NK-92 treated with Interleukin-12 subunit alpha and Interleukin-12 subunit beta, amount 100 ng/mL, for 24 hours (cell line): ENCODE measurements at regions not wholly inside any gene's neighbourhood (a gene's known extent, or its start where the extent isn't known, plus 50 kb on each side); places are given as distances from the start of the nearest gene placed in this dataset.
"Not testable (repeated sequence)": the region's sequence is repeated elsewhere in the genome, so short reads cannot be mapped to it uniquely, and the experiment has no call there.

Source experiments
- DNase-seq: peaks from one replicate; lab custom pipeline; 2025; lab: John Stamatoyannopoulos, UW

- DNase-seq: no peak
These were observed 77.5 kb upstream of the KRAS start for GRCh38 chr12:25328072-25328712.

DNA sequence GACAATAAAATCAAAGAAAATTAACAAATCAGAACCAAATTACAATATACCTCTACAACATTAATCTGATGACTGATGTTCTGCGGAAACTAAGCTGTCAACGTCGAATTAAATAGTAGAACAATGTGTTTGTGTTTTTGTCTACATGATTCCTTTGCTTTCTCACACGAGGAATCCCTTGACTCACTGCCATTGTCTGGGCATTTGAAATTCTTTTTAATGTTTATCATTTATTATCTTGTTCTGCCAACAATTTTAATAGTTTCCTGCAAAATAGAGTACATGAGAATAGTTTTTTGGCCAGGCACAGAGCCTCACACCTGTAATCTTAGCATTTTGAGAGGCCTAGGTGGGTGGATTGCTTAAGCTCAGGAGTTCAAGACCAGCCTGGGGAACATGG, 76.6 kb upstream of the KRAS start:
- DNase-seq: no peak

GRCh38 chr12:25326326-25326725, 75.6 kb upstream of the KRAS start:
- DNase-seq: no peak

- no peak for DNase-seq
These were observed 74.1 kb upstream of the KRAS start for GRCh38 chr12:25324861-25325260.

DNA sequence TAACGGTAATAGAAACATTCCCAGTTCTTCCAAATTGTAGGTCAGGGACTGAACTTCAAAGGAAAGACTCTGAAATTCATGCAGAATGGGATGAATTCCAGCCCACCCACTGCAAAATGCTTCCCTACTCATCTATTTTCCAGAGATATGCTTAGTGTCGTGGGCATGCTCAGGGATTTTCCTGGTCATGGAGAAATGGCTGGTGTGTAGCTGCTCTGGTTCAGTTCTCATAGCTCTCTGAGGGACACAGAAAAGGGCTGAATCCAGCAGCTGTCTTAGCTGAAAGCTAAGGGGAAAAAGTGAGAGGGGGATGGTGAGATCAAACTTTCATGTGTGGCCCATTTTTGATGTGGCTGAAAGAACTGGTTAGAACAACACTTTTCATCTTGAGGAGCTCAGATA, 72.9 kb upstream of the KRAS start:
- no peak for DNase-seq

DNA sequence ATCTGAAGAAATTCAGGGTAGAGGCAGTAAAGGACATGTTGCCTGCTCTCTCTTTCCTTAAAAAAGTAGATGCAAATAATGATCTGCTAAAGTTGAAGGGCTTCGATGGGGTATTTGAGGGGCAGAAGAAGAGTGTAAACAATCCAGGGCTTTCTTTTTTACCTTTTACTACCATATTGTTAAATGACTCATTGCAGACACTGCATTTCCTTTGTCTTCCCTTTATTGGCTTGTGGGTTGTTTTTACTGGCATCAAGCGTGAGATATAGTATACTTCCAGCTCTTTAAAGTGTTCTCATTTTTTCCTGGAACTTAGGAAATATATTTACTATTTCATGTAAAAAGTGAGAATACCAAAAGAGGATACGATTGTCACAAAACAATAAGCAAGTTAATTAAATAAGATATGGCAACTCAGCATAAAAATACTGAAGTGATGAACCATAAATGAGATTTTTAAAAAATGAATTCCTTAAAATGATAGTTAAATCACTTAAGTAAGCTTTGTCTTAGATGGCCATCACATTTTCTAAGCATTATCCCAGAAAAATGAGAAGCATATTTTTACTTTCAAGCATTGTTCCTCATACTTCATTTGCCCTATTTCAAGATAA, 72.3 kb upstream of the KRAS start:
- no peak for DNase-seq

GRCh38 chr12:25322351-25322750, 71.6 kb upstream of the KRAS start:
- DNase-seq: no peak

DNA sequence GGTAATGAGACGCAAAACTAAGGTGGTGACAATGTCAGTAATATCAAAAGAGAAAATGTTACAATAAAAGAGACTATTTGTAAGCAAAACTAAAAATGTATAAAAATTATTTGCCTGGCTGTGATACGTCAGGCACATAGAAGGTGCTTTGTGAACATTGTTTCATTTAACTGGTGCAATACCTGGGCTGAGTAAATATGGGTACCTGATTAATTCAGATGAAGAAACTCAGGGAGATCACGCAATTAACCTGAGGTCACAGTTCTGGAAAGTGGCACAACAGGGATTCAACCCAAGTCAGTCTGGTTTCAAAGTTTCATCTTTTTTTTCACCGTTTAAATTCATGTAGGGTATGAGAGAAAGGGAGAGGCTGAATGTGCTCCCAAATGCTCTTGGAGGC, 71.0 kb upstream of the KRAS start:
- no peak for DNase-seq

DNA sequence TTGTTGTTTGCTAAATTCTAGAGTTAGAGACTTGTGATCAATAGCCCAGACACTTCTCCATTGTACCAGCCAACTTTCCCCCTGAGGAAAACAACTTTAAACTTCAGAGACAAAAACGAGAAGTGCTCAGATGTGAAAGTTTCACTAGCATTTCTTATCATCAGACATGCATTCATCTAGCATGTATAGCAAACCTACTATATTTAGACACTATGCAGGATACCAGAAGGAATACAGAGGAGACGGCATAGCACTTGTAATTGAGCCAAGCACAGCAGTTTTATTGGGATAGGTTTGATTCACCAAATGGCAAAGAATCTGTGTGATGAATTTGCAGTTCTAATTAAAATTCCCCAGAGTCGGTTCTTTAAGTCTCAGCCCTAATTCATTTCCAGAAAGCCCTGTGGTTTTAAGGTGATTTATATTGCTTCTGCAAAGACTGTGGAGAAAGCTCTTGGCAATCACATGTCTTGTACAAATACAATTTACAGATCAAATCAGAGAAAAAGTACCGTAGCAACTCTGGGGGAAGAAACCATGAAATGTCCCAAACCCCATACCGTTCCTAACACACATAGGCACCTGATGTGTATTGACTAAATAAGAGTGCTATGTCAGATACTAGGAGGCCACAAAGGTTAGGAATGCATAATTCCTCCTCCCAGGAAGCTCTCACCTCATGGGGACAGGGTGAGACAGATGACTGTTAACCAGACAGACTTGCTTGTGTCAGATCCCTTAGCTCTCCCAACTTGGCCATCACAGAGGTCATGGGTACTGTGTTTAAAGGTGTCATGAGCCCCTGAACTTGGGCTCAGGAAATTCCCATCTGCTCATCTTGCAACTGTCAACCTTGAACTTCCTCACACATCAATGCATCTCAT, 69.6 kb upstream of the KRAS start:
- no peak for DNase-seq

DNA sequence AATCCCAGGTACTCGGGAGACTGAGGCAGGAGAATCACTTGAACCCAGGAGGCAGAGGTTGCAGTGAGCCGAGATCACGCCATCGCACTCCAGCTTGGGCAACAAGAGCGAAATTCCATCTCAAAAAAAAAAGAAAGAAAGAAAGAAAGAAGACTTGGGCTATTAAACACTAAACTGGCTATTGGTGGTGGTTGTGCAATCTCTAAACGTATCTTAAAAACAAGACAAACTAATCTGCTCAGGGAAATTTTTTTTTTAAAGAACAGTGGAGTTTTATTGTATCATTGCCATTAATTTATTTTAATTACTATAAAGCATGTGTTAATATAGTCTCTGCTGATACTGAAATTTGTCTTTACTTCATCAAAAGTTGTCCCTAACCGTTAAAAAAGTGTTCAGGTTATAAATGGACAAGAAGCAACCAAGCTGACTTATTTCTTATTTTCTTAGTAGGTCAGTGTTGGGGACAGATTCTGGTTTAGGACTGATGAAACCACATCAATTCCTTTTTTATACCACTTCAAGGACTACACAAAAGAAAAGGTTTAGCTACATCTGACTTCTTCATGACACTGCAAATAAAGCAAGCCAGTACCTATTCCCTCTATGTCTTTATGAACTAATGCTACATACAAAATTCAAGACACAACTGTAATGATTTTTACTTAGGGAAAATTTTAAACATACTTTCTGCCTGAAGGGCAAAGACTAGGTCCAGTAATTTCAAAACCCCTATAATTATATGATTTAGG, 68.7 kb upstream of the KRAS start:
- DNase-seq: no peak

- no peak for DNase-seq
These were observed 66.8 kb upstream of the KRAS start for GRCh38 chr12:25317553-25317952.

GRCh38 chr12:25315388-25315787, 64.7 kb upstream of the KRAS start:
- DNase-seq: no peak

DNA sequence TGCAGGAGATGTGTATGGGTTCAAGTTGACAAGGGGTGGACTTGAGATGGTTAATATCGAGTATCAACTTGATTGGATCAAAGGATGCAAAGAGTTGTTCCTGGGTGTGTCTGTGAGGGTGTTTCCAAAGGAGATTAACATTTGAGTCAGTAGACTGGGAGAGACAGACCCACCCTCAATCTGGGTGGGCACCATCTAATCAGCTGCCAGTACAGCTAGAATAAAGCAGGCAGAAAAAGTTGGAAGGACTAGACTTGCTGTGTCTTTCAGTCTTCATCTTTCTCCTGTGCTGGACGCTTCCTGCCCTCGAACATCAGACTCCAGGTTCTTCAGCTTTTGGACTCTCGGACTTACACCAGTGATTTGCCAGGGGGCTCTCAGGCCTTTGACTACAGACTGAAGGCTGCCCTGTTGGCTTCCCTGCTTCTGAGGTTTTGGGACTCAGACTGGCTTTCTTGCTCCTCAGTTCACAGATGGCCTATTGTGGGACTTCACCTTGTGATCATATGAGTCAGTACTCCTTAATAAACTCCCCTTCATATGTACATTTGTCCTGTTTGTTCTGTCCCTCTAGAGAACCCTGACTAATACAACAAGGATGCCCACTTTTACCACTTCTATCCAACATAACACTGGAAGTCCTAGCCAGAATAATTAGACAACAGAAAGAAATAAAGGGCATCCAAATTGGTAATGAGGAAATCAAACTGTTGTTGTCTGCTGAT, 62.7 kb upstream of the KRAS start:
- DNase-seq: not testable (repeated sequence)

DNA sequence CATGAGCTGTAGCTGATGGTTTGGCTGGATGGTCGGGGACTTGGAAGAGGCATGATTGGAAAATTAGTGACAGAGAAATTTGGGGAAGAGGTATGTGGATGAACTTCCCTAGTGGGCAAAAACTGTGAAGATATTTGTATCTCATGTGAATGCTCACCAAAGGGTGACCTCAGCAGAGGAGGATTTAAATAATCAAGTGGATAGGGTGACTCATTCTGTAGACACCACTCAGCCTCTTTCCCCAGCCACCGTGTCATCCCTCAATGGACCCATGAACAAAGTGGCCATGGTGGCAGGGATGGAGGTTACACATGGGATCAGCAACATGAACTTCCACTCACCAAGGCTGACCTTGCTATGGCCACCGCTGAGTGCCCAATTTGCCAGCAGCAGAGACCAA, 60.8 kb upstream of the KRAS start:
- no peak for DNase-seq

DNA sequence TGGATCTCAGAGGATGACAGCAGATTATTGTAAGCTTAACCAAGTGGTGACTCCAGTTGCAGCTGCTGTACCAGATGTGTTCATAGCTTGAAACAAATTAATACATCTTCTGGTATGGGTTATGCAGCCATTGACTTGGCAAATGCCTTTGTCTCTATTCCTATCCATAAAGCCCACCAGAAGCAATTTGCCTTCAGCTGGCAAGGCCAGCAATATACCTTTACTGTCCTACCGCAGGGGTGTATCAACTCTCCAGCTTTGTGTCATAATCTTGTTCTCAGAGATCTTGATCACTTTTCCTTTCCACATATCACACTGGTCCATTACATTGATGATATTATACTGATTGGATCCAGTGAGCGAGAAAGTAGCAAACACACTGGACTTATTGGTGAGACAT, 59.3 kb upstream of the KRAS start:
- not testable (repeated sequence) for DNase-seq

GRCh38 chr12:25308756-25309155, 58.0 kb upstream of the KRAS start:
- no peak for DNase-seq

DNA sequence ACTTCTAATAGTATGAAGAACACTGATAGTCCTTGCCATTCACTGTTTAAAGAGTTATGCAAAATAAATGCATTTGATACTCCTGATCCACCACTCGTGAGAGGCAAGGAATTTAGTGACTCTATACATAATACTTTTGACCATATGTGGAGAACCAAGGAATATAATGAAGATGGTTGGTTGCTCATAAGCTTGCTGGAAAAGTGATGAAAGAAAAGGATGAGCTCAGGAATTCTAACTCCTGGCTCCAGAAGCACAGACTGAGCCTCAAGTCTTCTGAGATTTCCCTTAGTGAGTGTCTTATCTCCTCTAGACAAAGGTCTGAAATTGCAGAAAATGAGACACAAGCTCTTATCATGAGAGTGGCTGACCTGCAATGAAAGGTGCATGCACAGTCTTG, 57.1 kb upstream of the KRAS start:
- no peak for DNase-seq

GRCh38 chr12:25301798-25302197, 51.1 kb upstream of the KRAS start:
- DNase-seq: no peak
